Keratinocyte (primary cell): ENCODE measurements at regions not wholly inside any gene's neighbourhood (a gene's known extent, or its start where the extent isn't known, plus 50 kb on each side); places are given as distances from the start of the nearest gene placed in this dataset.

ENCODE experiments used
- DNase-seq: peaks from one replicate; pipeline ENCODE4 v3.0.0-alpha.2; 2011; ENCODE audit warnings: low read depth, missing footprints, low spot score
- FAIRE-seq: peaks from 2 replicates; lab custom pipeline; 2011; peaks lifted over from hg19 to GRCh38; lab: Jason Lieb, UNC
- H2AFZ ChIP-seq: 2 replicates; pipeline ENCODE4 v1.6.0; 2012; ENCODE audit warnings: low read length, control low read depth, inconsistent platforms; ENCODE audit not compliant: control insufficient read depth
- H3K27ac ChIP-seq: 2 replicates; pipeline ENCODE4 v1.5.1; 2011; ENCODE audit warnings: low read length; ENCODE audit not compliant: control insufficient read depth, insufficient read depth
- H3K27me3 ChIP-seq: 3 replicates; pipeline ENCODE4 v1.6.0; 2011; ENCODE audit warnings: low read length; ENCODE audit not compliant: control insufficient read depth, insufficient read depth; ENCODE audit errors: extremely low read depth
- H3K36me3 ChIP-seq, 2 experiments: 2 replicates in 1 of 2; 3 replicates in 1 of 2; pipeline ENCODE4 v1.5.1; 2011; ENCODE audit warnings: low read length in 2 of 2, mild to moderate bottlenecking in 1 of 2; ENCODE audit not compliant: control insufficient read depth in 2 of 2, insufficient read depth in 2 of 2; ENCODE audit errors: extremely low read depth in 1 of 2
- H3K4me1 ChIP-seq: 3 replicates; pipeline ENCODE4 v1.5.1; 2011; ENCODE audit warnings: low read length; ENCODE audit not compliant: control insufficient read depth, insufficient read depth; ENCODE audit errors: extremely low read depth
- H3K4me2 ChIP-seq: 3 replicates; pipeline ENCODE4 v1.6.0; 2011; ENCODE audit warnings: low read depth, low read length; ENCODE audit not compliant: control insufficient read depth, insufficient read depth; ENCODE audit errors: extremely low read depth
- H3K4me3 ChIP-seq, 3 experiments: fragments of 200-600 bp in 1 of 3; sonication (generic) in 1 of 3; 2 replicates in 2 of 3; 3 replicates in 1 of 3; pipeline ENCODE4 v1.5.1; 2011 to 2016; ENCODE audit warnings: low read length in 3 of 3, mild to moderate bottlenecking in 3 of 3, control low read depth in 2 of 3, inconsistent platforms in 1 of 3, low read depth in 1 of 3, mixed read lengths in 1 of 3, mixed run types in 1 of 3, moderate library complexity in 1 of 3; ENCODE audit not compliant: control insufficient read depth in 2 of 3, insufficient read depth in 2 of 3; ENCODE audit errors: extremely low read depth in 1 of 3
- H3K79me2 ChIP-seq: 2 replicates; pipeline ENCODE4 v1.6.0; 2012; ENCODE audit warnings: low read length; ENCODE audit not compliant: control insufficient read depth, insufficient read depth
- H3K9ac ChIP-seq: 3 replicates; pipeline ENCODE4 v1.6.0; 2011; ENCODE audit warnings: low read length; ENCODE audit not compliant: control insufficient read depth, insufficient read depth; ENCODE audit errors: extremely low read depth
- H3K9me1 ChIP-seq: 3 replicates; pipeline ENCODE4 v1.6.0; 2011; ENCODE audit warnings: low read length; ENCODE audit not compliant: control insufficient read depth, insufficient read depth; ENCODE audit errors: extremely low read depth
- H3K9me3 ChIP-seq: 2 replicates; pipeline ENCODE4 v1.5.1; 2012; ENCODE audit warnings: low read depth, low read length; ENCODE audit not compliant: control insufficient read depth
- H4K20me1 ChIP-seq: 3 replicates; pipeline ENCODE4 v1.6.0; 2011; ENCODE audit warnings: low read length; ENCODE audit not compliant: control insufficient read depth, insufficient read depth; ENCODE audit errors: extremely low read depth
- EZH2 ChIP-seq: IDR thresholded peaks from one replicate; pipeline ENCODE4 v1.6.1; 2012; ENCODE audit warnings: inconsistent platforms, mild to moderate bottlenecking, low read length, moderate library complexity
- dilution Hi-C: fragments of 300-500 bp; cut with MboI; formaldehyde crosslinking; loops from one replicate; pipeline ENCODE4 v1.7.0; 2020; ENCODE audit warnings: low sequenced_read_pairs; ENCODE audit not compliant: extremely low pct_ligation_motif_present
- TF ChIP-seq, protein P1 (sequence below), 3 experiments: IDR thresholded peaks in 1 of 3; conservative IDR thresholded peaks in 1 of 3; optimal IDR thresholded peaks in 1 of 3; 2 replicates in 2 of 3; 3 replicates in 1 of 3; pipeline versions ENCODE3 to v1.5.1; 2011; ENCODE audit warnings: low read length in 3 of 3, mild to moderate bottlenecking in 3 of 3, moderate library complexity in 2 of 3, control low read depth in 1 of 3, inconsistent platforms in 1 of 3; ENCODE audit not compliant: insufficient read depth in 2 of 3; ENCODE audit errors: extremely low read depth in 1 of 3

DNA sequence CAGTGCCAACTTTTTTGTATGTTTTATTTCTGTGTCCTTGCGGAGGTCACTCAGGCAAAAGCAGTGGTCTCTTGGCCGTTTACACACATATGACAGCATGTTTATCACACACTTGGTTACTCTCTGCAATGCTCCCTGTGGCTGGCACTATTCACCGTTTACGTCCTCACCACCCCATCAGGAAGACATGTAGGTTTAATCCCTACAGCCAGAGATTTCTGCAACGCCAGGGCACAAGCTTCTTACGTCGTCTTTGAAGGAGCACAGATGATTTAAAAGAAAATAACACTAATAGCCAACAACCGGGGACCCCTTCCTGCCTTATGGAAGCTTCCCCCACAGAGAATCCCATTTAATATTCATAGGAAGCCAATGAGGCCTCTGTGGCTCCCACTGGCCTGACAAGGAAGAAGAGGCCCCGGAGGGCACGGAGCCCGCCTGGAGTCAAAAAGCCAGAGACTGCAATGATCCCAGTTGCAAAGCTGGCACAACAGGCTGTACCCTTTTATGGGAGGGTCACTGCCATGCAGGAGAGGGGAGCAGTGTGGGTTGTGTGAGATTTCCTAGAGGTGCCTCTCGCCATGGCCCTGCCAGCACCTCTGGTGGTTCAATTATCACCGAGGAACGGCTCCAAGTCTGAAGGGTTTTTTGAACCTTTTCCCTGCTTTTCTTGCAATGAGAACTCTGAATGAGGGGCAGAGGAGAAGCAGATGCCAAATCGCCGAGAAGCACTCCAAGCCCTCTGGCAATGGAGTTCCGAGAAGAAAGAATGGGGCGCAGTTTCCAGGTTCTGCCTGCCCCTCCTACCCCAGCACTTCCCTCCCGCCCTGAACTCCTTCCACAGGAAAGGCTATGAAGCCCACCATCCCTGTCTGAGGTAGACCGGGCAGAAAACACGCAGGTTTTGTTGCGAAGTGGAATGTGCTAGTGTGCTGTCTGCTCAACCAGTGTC is 96.2 kb downstream of the THBS2 start:
- Histone ChIP-seq H2AFZ (peak overlapping the region; percentile 33), H3K4me2 (no peak overlapping the region), H3K9me3 (no peaks in the 10 kb centered on the region), H3K27me3 (no peaks in the 10 kb centered on the region), H3K9ac (no peak overlapping the region), H3K27ac (no peak overlapping the region), H4K20me1 (no peaks in the 10 kb centered on the region), H3K4me1 (peaks cover 4% of the 10 kb centered on the region), H3K36me3 (no peaks in the 10 kb centered on the region), H3K79me2 (no peaks in the 10 kb centered on the region), H3K9me1 (no peaks in the 10 kb centered on the region), H3K4me3 (no peak overlapping the region)
- DNase-seq (no peak), FAIRE-seq (no peak)
- TF ChIP-seq, protein P1, sequence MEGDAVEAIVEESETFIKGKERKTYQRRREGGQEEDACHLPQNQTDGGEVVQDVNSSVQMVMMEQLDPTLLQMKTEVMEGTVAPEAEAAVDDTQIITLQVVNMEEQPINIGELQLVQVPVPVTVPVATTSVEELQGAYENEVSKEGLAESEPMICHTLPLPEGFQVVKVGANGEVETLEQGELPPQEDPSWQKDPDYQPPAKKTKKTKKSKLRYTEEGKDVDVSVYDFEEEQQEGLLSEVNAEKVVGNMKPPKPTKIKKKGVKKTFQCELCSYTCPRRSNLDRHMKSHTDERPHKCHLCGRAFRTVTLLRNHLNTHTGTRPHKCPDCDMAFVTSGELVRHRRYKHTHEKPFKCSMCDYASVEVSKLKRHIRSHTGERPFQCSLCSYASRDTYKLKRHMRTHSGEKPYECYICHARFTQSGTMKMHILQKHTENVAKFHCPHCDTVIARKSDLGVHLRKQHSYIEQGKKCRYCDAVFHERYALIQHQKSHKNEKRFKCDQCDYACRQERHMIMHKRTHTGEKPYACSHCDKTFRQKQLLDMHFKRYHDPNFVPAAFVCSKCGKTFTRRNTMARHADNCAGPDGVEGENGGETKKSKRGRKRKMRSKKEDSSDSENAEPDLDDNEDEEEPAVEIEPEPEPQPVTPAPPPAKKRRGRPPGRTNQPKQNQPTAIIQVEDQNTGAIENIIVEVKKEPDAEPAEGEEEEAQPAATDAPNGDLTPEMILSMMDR (optimal IDR thresholded peaks at IDR 0.05 in 1 of 3, IDR thresholded peaks at IDR 0.05 in 1 of 3, conservative IDR thresholded peaks at IDR 0.05 in 1 of 3; ENCODE audit: extremely low read depth in 1 of 3, insufficient read depth in 2 of 3, low read length in 3 of 3) = no peak
- dilution Hi-C loops = no loop called here

DNA sequence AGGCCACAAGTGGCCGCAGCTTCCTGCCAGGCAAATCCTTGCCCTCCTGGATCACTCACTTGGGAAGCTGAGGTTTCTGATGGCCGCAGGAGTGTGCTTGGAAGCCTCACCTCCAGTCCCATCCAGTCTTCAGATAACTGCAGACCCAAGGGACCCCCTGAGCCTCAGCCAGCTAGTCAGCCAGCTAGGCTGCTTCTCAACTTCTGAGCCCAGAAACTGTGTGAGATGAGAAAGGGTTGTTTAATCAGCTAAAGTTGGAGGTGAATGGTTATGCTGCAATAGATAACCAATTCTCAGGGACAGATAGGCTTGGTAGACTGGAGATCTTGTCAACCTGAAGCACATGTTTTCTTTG is 96.9 kb downstream of the THBS2 start:
- no peak for DNase-seq
- Histone ChIP-seq H3K9me1 (no peaks in the 10 kb centered on the region), H3K4me3 (no peak overlapping the region), H3K4me2 (no peak overlapping the region), H3K27me3 (no peaks in the 10 kb centered on the region), H4K20me1 (no peaks in the 10 kb centered on the region), H3K79me2 (no peaks in the 10 kb centered on the region), H3K27ac (no peak overlapping the region), H3K36me3 (no peaks in the 10 kb centered on the region), H3K9me3 (no peaks in the 10 kb centered on the region), H3K4me1 (no peaks in the 10 kb centered on the region), H2AFZ (no peak overlapping the region), H3K9ac (no peak overlapping the region)
- no peak for FAIRE-seq
- TF ChIP-seq EZH2 = no peak
- TF ChIP-seq, protein P1 (optimal IDR thresholded peaks at IDR 0.05 in 1 of 3, IDR thresholded peaks at IDR 0.05 in 1 of 3, conservative IDR thresholded peaks at IDR 0.05 in 1 of 3; ENCODE audit: extremely low read depth in 1 of 3, insufficient read depth in 2 of 3, low read length in 3 of 3) = no peak
- dilution Hi-C loops = no loop called here
